K562 (cell line): ENCODE measurements at regions not wholly inside any gene's neighbourhood (a gene's known extent, or its start where the extent isn't known, plus 50 kb on each side); places are given as distances from the start of the nearest gene placed in this dataset.

Experiments used
- ATAC-seq: fragments of 200-7000 bp; cut with Tn5 transposase; 3 replicates; pipeline ENCODE4 v1.9.1; 2020; ENCODE audit warnings: moderate library complexity
- BruUV-seq: library from RNA; stranded (reverse); fragments of 400-500 nt; replicated peaks from 2 replicates; lab custom pipeline; 2021; lab: Mats Ljungman, UMichigan
- CTCF ChIA-PET: fragments of 300-600 bp; formaldehyde crosslinking; extraction: SDS; loops from one replicate; lab custom pipeline; 2021; ENCODE audit warnings: low intra/inter-chr PET ratio; lab: Yijun Ruan, JAX
- POLR2A ChIA-PET: fragments of 300-600, 350-650 bp; sonication (Branson Sonifier 250); formaldehyde crosslinking; extraction: SDS; loops from one replicate; lab custom pipeline; 2021; ENCODE audit warnings: antibody characterized with exemption, inconsistent platforms; lab: Yijun Ruan, JAX
- DNase-seq, 4 experiments: peaks; one replicate each; pipeline versions ENCODE4 v3.0.0 to v3.0.0-alpha.2; 2011 to 2018; ENCODE audit warnings: low spot score in 3 of 4, mixed read lengths in 3 of 4; ENCODE audit errors: extremely low read depth in 1 of 4
- FAIRE-seq: peaks from 2 replicates; lab custom pipeline; 2011; peaks lifted over from hg19 to GRCh38; lab: Jason Lieb, UNC
- H2AFZ ChIP-seq: 2 replicates; pipeline ENCODE4 v1.6.0; 2011; ENCODE audit warnings: low read depth, low read length, control low read depth, inconsistent platforms
- H3K27ac ChIP-seq: fragments of 200-600 bp; 3 replicates; pipeline ENCODE4 v1.8.0; 2011; ENCODE audit warnings: low read depth, mild to moderate bottlenecking, control low read depth, inconsistent platforms, low read length, moderate library complexity, mixed read lengths; ENCODE audit errors: extremely low read depth
- H3K27me3 ChIP-seq, 2 experiments: fragments of 300-600 bp in 1 of 2; 2 replicates in 1 of 2; 3 replicates in 1 of 2; pipeline versions ENCODE4 v1.6.0 to v1.8.0; 2011; ENCODE audit warnings: inconsistent platforms in 2 of 2, low read length in 2 of 2, mild to moderate bottlenecking in 1 of 2, mixed read lengths in 1 of 2, moderate library complexity in 1 of 2; ENCODE audit not compliant: control insufficient read depth in 2 of 2, insufficient read depth in 2 of 2
- H3K36me3 ChIP-seq: fragments of 300-600 bp; 3 replicates; pipeline ENCODE4 v1.8.0; 2011; ENCODE audit warnings: mild to moderate bottlenecking, low read length, inconsistent platforms; ENCODE audit not compliant: control insufficient read depth, insufficient read depth
- H3K4me1 ChIP-seq, 2 experiments: fragments of 200-600 bp in 1 of 2; replicated peaks in 1 of 2; 2 replicates in 1 of 2; 3 replicates in 1 of 2; pipeline versions ENCODE4 v1.5.1 to v1.8.0; 2011; ENCODE audit warnings: inconsistent platforms in 2 of 2, low read length in 2 of 2, mild to moderate bottlenecking in 1 of 2, mixed read lengths in 1 of 2, moderate library complexity in 1 of 2; ENCODE audit not compliant: control insufficient read depth in 2 of 2, insufficient read depth in 2 of 2
- H3K4me2 ChIP-seq: 2 replicates; pipeline ENCODE4 v1.6.1; 2011; ENCODE audit warnings: low read length, control low read depth, inconsistent platforms, mixed read lengths; ENCODE audit not compliant: insufficient read depth
- H3K4me3 ChIP-seq: fragments of 200-600 bp; sonication (generic), shearing (Covaris generic); 2 replicates; pipeline ENCODE4 v1.5.1; 2016; ENCODE audit warnings: control low read depth, inconsistent platforms
- H3K79me2 ChIP-seq: fragments of 200-600 bp; 3 replicates; pipeline ENCODE4 v1.8.0; 2011; ENCODE audit warnings: low read length, inconsistent platforms; ENCODE audit not compliant: control insufficient read depth, insufficient read depth
- H3K9ac ChIP-seq, 2 experiments: 2 replicates each; pipeline versions ENCODE4 v1.6.0 to v1.6.1; 2011; ENCODE audit warnings: low read depth in 2 of 2, low read length in 2 of 2, control low read depth in 1 of 2, inconsistent platforms in 1 of 2, mild to moderate bottlenecking in 1 of 2, mixed read lengths in 1 of 2; ENCODE audit not compliant: insufficient read depth in 1 of 2
- H3K9me1 ChIP-seq: one replicate; pipeline ENCODE4 v1.6.0; 2011; ENCODE audit warnings: inconsistent platforms, mild to moderate bottlenecking, low read length, moderate library complexity; ENCODE audit not compliant: control insufficient read depth, insufficient read depth
- H3K9me3 ChIP-seq: replicated peaks from 2 replicates; pipeline ENCODE4 v1.5.1; 2011; ENCODE audit warnings: low read depth, low read length, inconsistent platforms; ENCODE audit not compliant: control insufficient read depth, insufficient read depth
- H4K20me1 ChIP-seq: replicated peaks from 2 replicates; pipeline ENCODE4 v1.6.1; 2011; ENCODE audit warnings: low read length, inconsistent platforms, mixed read lengths; ENCODE audit not compliant: control insufficient read depth, insufficient read depth
- DIDO1 ChIP-seq: fragments of 450-650 bp; IDR thresholded peaks from 2 replicates; pipeline ENCODE4 v1.6.1; 2016; ENCODE audit warnings: low read depth, missing biosample characterization, missing genetic modification characterization
- NRF1 ChIP-seq, 2 experiments: fragments of 450-650 bp; IDR thresholded peaks in 1 of 2; conservative IDR thresholded peaks in 1 of 2; 2 replicates each; pipeline ENCODE4 v1.6.1; 2014; ENCODE audit warnings: mild to moderate bottlenecking in 2 of 2
- PHF20 ChIP-seq: fragments of 450-650 bp; IDR thresholded peaks from 2 replicates; pipeline ENCODE4 v1.6.1; 2018; ENCODE audit not compliant: partially characterized antibody
- RFX5 ChIP-seq: IDR thresholded peaks from 2 replicates; pipeline ENCODE4 v1.6.1; 2011; ENCODE audit warnings: low read depth, mild to moderate bottlenecking, improper control_type of control experiment, low read length
- SFPQ ChIP-seq: fragments of 200-400 bp; formaldehyde crosslinking; IDR thresholded peaks from 2 replicates; pipeline ENCODE4 v1.6.1; 2017; ENCODE audit warnings: mild to moderate bottlenecking, low read depth, low read length, moderate library complexity
- SMAD4 ChIP-seq: fragments of 250-450 bp; sonication (Bioruptor Pico); conservative IDR thresholded peaks from 2 replicates; pipeline ENCODE4 v1.8.0; 2021; ENCODE audit warnings: inconsistent platforms, mild to moderate bottlenecking, moderate library complexity
- TAF7 ChIP-seq: fragments of 450-650 bp; IDR thresholded peaks from 2 replicates; pipeline ENCODE4 v1.6.1; 2016; ENCODE audit warnings: missing genetic modification characterization, missing compliant biosample characterization
- U2AF2 ChIP-seq: fragments of 200-400 bp; formaldehyde crosslinking; optimal IDR thresholded peaks from 2 replicates; pipeline ENCODE3; 2017; ENCODE audit warnings: low read depth, mild to moderate bottlenecking, low read length
- ZNF408 ChIP-seq: fragments of 250-450 bp; sonication (Bioruptor Pico); IDR thresholded peaks from 2 replicates; pipeline ENCODE4 v1.4.0; 2020; ENCODE audit warnings: low read depth, mild to moderate bottlenecking, moderate library complexity
- WGBS: fragments of 100-300 bp; shearing (Covaris generic); methylation state at CpG from one replicate; pipeline ENCODE4 v1.1.6; 2016; ENCODE audit warnings: low coverage, mixed read lengths; ENCODE audit not compliant: insufficient coverage; ENCODE audit errors: missing lambda C conversion rate; 5-methylcytosine and 5-hydroxymethylcytosine counted together
- in situ Hi-C: fragments of 300-500 bp; cut with MboI; formaldehyde crosslinking; loops from 4 replicates; pipeline ENCODE4 v1.15.0; 2018; ENCODE audit warnings: inconsistent platforms, mixed read lengths
- intact Hi-C: fragments of 100-400 bp; cut with micrococcal nuclease; formaldehyde crosslinking; loops from 2 replicates; pipeline ENCODE4 v1.14.2; 2022

GRCh38 chr7:8818406-8818805, 385.0 kb downstream of the NXPH1 start:
- no peaks in the 10 kb centered on the region for H3K9me1 ChIP-seq
- no peaks in the 10 kb centered on the region for H3K4me1 ChIP-seq
- no TSS peak for BruUV-seq
- DNase-seq (no peak), ATAC-seq (no peak), FAIRE-seq (no peak)
- no peaks in the 10 kb centered on the region for H3K27me3 ChIP-seq
- H3K27ac ChIP-seq = no peak overlapping the region
- 45% methylated on average over 1 of the region's 2 CpGs for WGBS
- no peak overlapping the region for H3K4me2 ChIP-seq
- H3K79me2 ChIP-seq = no peaks in the 10 kb centered on the region
- no peak overlapping the region for H3K9ac ChIP-seq
- H4K20me1 ChIP-seq = no peaks in the 10 kb centered on the region
- no peaks in the 10 kb centered on the region for H3K9me3 ChIP-seq
- POLR2A ChIA-PET = no interaction called here
- CTCF ChIA-PET = no interaction called here
- no peak overlapping the region for H3K4me3 ChIP-seq
- intact Hi-C loops (no loop called here), in situ Hi-C loops (no loop called here)
- H3K36me3 ChIP-seq = no peaks in the 10 kb centered on the region
- H2AFZ ChIP-seq = no peak overlapping the region
- TF ChIP-seq PHF20 (no peak), RFX5 (no peak), ZNF408 (CRISPR knock-in tag) (no peak), U2AF2 (no peak), TAF7 (tag) (no peak), SMAD4 (CRISPR knock-in tag) (no peak), DIDO1 (tag) (no peak), NRF1 (conservative IDR thresholded peaks at IDR 0.05 in 1 of 2, IDR thresholded peaks at IDR 0.05 in 1 of 2) (no peak), SFPQ (no peak)
